ENCODE measurements at regions not wholly inside any gene's neighbourhood (a gene's known extent, or its start where the extent isn't known, plus 50 kb on each side); places are given as distances from the start of the nearest gene placed in this dataset.

DNA sequence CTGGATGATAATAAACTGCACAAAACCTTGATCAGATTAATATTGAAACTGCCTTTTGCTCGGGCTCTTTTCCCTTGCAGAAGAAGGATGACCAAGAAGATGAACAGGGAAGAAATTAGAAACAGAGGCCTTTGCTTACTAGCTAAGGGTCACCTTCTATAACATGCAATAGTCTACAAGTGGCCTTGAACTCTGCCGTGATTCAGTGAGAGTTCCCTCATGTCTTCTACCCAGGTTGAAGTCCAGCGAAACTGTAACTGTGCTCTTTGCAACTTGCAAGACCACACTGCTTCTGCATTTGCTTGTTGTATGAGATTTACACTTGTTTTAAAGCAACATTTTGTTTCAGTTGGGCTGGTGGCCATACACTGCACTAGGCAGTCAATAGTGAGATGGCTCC lies 108.4 kb downstream of the IGLL1 start:
- Mint-ChIP-seq H3K4me1 (peaks cover 18% of the 10 kb centered on the region), H3K27me3 (ENCODE audit: insufficient read depth, low read depth) (peaks cover 3% of the 10 kb centered on the region), H3K27ac (no peak overlapping the region), H3K36me3 (no peaks in the 10 kb centered on the region), H3K4me3 (no peak overlapping the region), H3K9me3 (no peaks in the 10 kb centered on the region)
- H3K27me3 ChIP-seq: no peaks in the 10 kb centered on the region
- H3K27ac ChIP-seq: no peak overlapping the region
- DNase-seq (ENCODE audit: low spot score): no peak
- no peak overlapping the region for H3K4me3 ChIP-seq
- H3K36me3 ChIP-seq: no peaks in the 10 kb centered on the region
- H3K79me2 ChIP-seq (ENCODE audit: low read depth): no peaks in the 10 kb centered on the region
- TF ChIP-seq EZH2 (IDR thresholded peaks at IDR 0.05) (no peak), EZH2phosphoT487 (IDR thresholded peaks at IDR 0.05) (no peak)
- TF ChIP-seq, protein P1, sequence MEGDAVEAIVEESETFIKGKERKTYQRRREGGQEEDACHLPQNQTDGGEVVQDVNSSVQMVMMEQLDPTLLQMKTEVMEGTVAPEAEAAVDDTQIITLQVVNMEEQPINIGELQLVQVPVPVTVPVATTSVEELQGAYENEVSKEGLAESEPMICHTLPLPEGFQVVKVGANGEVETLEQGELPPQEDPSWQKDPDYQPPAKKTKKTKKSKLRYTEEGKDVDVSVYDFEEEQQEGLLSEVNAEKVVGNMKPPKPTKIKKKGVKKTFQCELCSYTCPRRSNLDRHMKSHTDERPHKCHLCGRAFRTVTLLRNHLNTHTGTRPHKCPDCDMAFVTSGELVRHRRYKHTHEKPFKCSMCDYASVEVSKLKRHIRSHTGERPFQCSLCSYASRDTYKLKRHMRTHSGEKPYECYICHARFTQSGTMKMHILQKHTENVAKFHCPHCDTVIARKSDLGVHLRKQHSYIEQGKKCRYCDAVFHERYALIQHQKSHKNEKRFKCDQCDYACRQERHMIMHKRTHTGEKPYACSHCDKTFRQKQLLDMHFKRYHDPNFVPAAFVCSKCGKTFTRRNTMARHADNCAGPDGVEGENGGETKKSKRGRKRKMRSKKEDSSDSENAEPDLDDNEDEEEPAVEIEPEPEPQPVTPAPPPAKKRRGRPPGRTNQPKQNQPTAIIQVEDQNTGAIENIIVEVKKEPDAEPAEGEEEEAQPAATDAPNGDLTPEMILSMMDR (IDR thresholded peaks at IDR 0.05): no peak
- H4K20me1 ChIP-seq (ENCODE audit: low read depth): no peaks in the 10 kb centered on the region
- H2AFZ ChIP-seq (replicated peaks): no peak overlapping the region
- H3K9me3 ChIP-seq (ENCODE audit: low read depth): no peaks in the 10 kb centered on the region
- H3K4me2 ChIP-seq: no peak overlapping the region
- no peak overlapping the region for H3K9ac ChIP-seq
- H3K4me1 ChIP-seq: no peaks in the 10 kb centered on the region
- H3F3A ChIP-seq (ENCODE audit: low read depth): no peaks in the 10 kb centered on the region

DNA sequence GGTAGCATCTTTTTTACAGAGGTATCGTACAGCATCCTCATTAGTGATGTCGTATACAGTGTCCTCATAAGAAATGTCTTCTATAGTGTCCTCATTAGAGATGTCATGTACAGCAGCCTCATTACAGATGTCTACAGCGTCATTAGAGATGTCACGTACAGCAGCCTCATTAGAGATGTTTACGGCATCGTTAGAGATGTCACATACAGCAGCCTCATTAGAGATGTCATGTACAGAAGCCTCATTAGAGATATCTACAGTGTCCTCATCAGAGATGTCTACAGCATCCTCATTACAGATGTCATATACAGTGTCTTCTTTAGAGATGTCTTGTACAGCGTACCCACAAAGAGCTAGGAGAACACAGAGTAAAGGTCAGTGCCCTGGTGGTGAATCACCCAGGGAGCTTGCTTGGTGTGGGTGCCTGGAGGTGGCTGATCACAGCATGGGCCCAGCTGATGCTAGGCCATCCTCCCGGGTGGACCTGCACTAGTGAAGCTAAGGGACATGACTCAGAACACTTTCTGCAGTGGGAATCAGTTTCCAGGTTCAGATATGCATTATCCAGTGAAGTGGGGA lies 109.2 kb downstream of the IGLL1 start:
- Histone ChIP-seq H3K36me3 (no peaks in the 10 kb centered on the region), H3F3A (ENCODE audit: low read depth) (no peaks in the 10 kb centered on the region), H2AFZ (replicated peaks) (no peak overlapping the region), H3K27me3 (no peaks in the 10 kb centered on the region), H3K4me3 (no peak overlapping the region), H3K4me1 (no peaks in the 10 kb centered on the region), H3K9me3 (ENCODE audit: low read depth) (no peaks in the 10 kb centered on the region), H4K20me1 (ENCODE audit: low read depth) (no peaks in the 10 kb centered on the region), H3K79me2 (ENCODE audit: low read depth) (no peaks in the 10 kb centered on the region), H3K27ac (no peak overlapping the region), H3K4me2 (no peak overlapping the region), H3K9ac (no peak overlapping the region)
- Mint-ChIP-seq H3K4me3 (no peak overlapping the region), H3K27me3 (ENCODE audit: insufficient read depth, low read depth) (peaks cover 3% of the 10 kb centered on the region), H3K27ac (no peak overlapping the region), H3K36me3 (no peaks in the 10 kb centered on the region), H3K4me1 (peaks cover 18% of the 10 kb centered on the region), H3K9me3 (no peaks in the 10 kb centered on the region)
- no peak for TF ChIP-seq EZH2phosphoT487 (IDR thresholded peaks at IDR 0.05)
- TF ChIP-seq, protein P1 (IDR thresholded peaks at IDR 0.05): no peak
- no peak for TF ChIP-seq EZH2 (IDR thresholded peaks at IDR 0.05)
- no peak for DNase-seq (ENCODE audit: low spot score)

DNA sequence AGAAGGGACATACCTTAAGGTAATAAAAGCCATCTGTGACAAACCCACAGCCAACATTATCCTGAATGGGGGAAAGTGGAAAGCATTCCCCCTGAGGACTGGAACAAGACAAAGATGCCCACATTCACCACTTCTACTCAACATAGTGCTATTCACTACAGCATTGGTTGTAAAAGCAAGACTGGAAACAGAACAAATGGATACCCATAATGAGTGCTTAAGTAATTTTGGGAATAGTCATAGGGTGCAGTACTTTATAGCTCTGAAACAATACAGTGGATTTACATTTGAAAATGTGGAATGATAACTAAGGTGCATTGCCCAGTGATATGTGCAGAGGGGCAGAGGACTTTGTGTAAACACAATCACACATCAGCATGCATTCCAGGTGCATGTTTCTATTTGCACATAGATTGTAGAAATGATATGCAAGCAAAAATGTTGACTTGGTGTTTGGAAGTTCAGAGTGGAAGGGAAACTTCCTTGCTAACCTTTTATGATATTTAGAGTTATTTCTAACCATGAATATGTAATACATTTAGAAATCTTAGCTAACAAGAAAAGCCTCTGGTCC lies 112.3 kb downstream of the IGLL1 start:
- H3K79me2 ChIP-seq (ENCODE audit: low read depth): no peaks in the 10 kb centered on the region
- Mint-ChIP-seq H3K4me3 (no peak overlapping the region), H3K9me3 (no peaks in the 10 kb centered on the region), H3K27me3 (ENCODE audit: insufficient read depth, low read depth) (no peaks in the 10 kb centered on the region), H3K27ac (peak overlapping the region; percentile 9), H3K4me1 (peaks cover 11% of the 10 kb centered on the region), H3K36me3 (no peaks in the 10 kb centered on the region)
- no peaks in the 10 kb centered on the region for H3K9me3 ChIP-seq (ENCODE audit: low read depth)
- H3K4me2 ChIP-seq: no peak overlapping the region
- no peak overlapping the region for H3K27ac ChIP-seq
- no peaks in the 10 kb centered on the region for H3K4me1 ChIP-seq
- no peak overlapping the region for H3K9ac ChIP-seq
- H3K27me3 ChIP-seq: no peaks in the 10 kb centered on the region
- no peak for DNase-seq (ENCODE audit: low spot score)
- no peaks in the 10 kb centered on the region for H4K20me1 ChIP-seq (ENCODE audit: low read depth)
- H3F3A ChIP-seq (ENCODE audit: low read depth): no peaks in the 10 kb centered on the region
- TF ChIP-seq, protein P1 (IDR thresholded peaks at IDR 0.05): no peak
- TF ChIP-seq EZH2phosphoT487 (IDR thresholded peaks at IDR 0.05) (no peak), EZH2 (IDR thresholded peaks at IDR 0.05) (no peak)
- H3K4me3 ChIP-seq: no peak overlapping the region
- H2AFZ ChIP-seq (replicated peaks): no peak overlapping the region
- H3K36me3 ChIP-seq: no peaks in the 10 kb centered on the region

Data from neural progenitor cell (in vitro differentiated cells).